Fibroblast of skin of scalp (primary cell): ENCODE measurements at regions not wholly inside any gene's neighbourhood (a gene's known extent, or its start where the extent isn't known, plus 50 kb on each side); places are given as distances from the start of the nearest gene placed in this dataset.
"Not testable (repeated sequence)": the region's sequence is repeated elsewhere in the genome, so short reads cannot be mapped to it uniquely, and the experiment has no call there.

Source experiments
- DNase-seq: peaks from one replicate; pipeline ENCODE4 v3.0.0-alpha.2; 2013

- no peak for DNase-seq
Measured at GRCh38 chr4:159748834-159749444, 646.1 kb downstream of the RAPGEF2 start.

GRCh38 chr4:159757499-159757898, 654.6 kb downstream of the RAPGEF2 start:
- no peak for DNase-seq

- DNase-seq, result no peak
Measured at GRCh38 chr4:159758061-159758460, 655.2 kb downstream of the RAPGEF2 start.

- no peak for DNase-seq
Measured at GRCh38 chr4:159762672-159763071, 659.8 kb downstream of the RAPGEF2 start.

GRCh38 chr4:159764343-159764952, 661.6 kb downstream of the RAPGEF2 start:
- DNase-seq, result peak; percentile 72

- DNase-seq, result peak; percentile 76
Measured at GRCh38 chr4:159765382-159765781, 662.5 kb downstream of the RAPGEF2 start.

- no peak for DNase-seq
Measured at GRCh38 chr4:159766241-159766640, 663.4 kb downstream of the RAPGEF2 start.

GRCh38 chr4:159767406-159767805, 664.5 kb downstream of the RAPGEF2 start:
- peak; percentile 41 for DNase-seq

GRCh38 chr4:159768016-159768415, 665.1 kb downstream of the RAPGEF2 start:
- peak; percentile 81 for DNase-seq

- no peak for DNase-seq
Measured at GRCh38 chr4:159770401-159770800, 667.5 kb downstream of the RAPGEF2 start.

- DNase-seq, result no peak
Measured at GRCh38 chr4:159770969-159771368, 668.1 kb downstream of the RAPGEF2 start.

GRCh38 chr4:159776961-159777360, 674.1 kb downstream of the RAPGEF2 start:
- DNase-seq, result no peak

- DNase-seq, result no peak
Measured at GRCh38 chr4:159777689-159778088, 674.8 kb downstream of the RAPGEF2 start.

GRCh38 chr4:159778298-159778697, 675.4 kb downstream of the RAPGEF2 start:
- no peak for DNase-seq

GRCh38 chr4:159779716-159780115, 676.8 kb downstream of the RAPGEF2 start:
- no peak for DNase-seq

GRCh38 chr4:159780196-159780922, 677.5 kb downstream of the RAPGEF2 start:
- DNase-seq, result no peak

GRCh38 chr4:159787901-159788300, 685.0 kb downstream of the RAPGEF2 start:
- no peak for DNase-seq

GRCh38 chr4:159791334-159791733, 688.5 kb downstream of the RAPGEF2 start:
- DNase-seq, result no peak

- not testable (repeated sequence) for DNase-seq
Measured at GRCh38 chr4:159804592-159804991, 701.7 kb downstream of the RAPGEF2 start.

GRCh38 chr4:159823743-159824142, 720.9 kb downstream of the RAPGEF2 start:
- no peak for DNase-seq

GRCh38 chr4:159828687-159829086, 725.8 kb downstream of the RAPGEF2 start:
- no peak for DNase-seq

- no peak for DNase-seq
Measured at GRCh38 chr4:159829184-159829583, 726.3 kb downstream of the RAPGEF2 start.

GRCh38 chr4:159837071-159837470, 734.2 kb downstream of the RAPGEF2 start:
- no peak for DNase-seq

- no peak for DNase-seq
Measured at GRCh38 chr4:159855731-159856130, 752.9 kb downstream of the RAPGEF2 start.
